Body of pancreas (tissue), 4 donors: ENCODE measurements at regions not wholly inside any gene's neighbourhood (a gene's known extent, or its start where the extent isn't known, plus 50 kb on each side); places are given as distances from the start of the nearest gene placed in this dataset.

Experiments
- ATAC-seq: fragments of 150-250 bp; one replicate; pipeline ENCODE4 v1.9.1; 2016
- DNase-seq, 4 donors: peaks; one replicate each; pipeline ENCODE4 v3.0.0-alpha.2; 2019
- H3K27ac ChIP-seq, 4 donors: fragments of 200-600 bp; sonication (generic); 1 replicate in 3 of 4; 2 replicates in 1 of 4; pipeline versions ENCODE4 v1.5.1 to v1.6.1; 2016 to 2019; ENCODE audit warnings: mild to moderate bottlenecking in 1 of 4, mixed read lengths in 1 of 4, moderate library complexity in 1 of 4
- H3K27me3 ChIP-seq, 2 donors: fragments of 200-600 bp; sonication (generic); one replicate each; pipeline ENCODE4 v1.6.0; 2016; ENCODE audit warnings: mild to moderate bottlenecking in 1 of 2
- H3K36me3 ChIP-seq, 2 donors: fragments of 200-600 bp; sonication (generic); replicated peaks in 1 of 2; 2 replicates each; pipeline ENCODE4 v1.5.1; 2016; ENCODE audit warnings: low read depth in 2 of 2; ENCODE audit not compliant: insufficient read depth in 1 of 2
- H3K4me1 ChIP-seq: fragments of 200-600 bp; sonication (generic); one replicate; pipeline ENCODE4 v1.6.0; 2016
- H3K4me3 ChIP-seq, 2 donors: fragments of 200-600 bp; sonication (generic); 1 replicate in 1 of 2; 2 replicates in 1 of 2; pipeline ENCODE4 v1.5.1; 2016 to 2019
- H3K9me3 ChIP-seq, 3 donors: fragments of 200-600 bp; sonication (generic); 1 replicate in 2 of 3; 2 replicates in 1 of 3; pipeline ENCODE4 v1.5.1; 2016
- CTCF ChIP-seq, 7 experiments: fragments of 450-650 bp in 4 of 7; fragments of 200-600 bp in 3 of 7; sonication (generic) in 3 of 7; IDR thresholded peaks; one replicate each; pipeline ENCODE4 v1.5.1; 2016 to 2019; ENCODE audit warnings: antibody characterized with exemption in 7 of 7
- POLR2A ChIP-seq, 3 donors: fragments of 450-650 bp; IDR thresholded peaks; one replicate each; pipeline ENCODE4 v1.6.1; 2016; ENCODE audit warnings: antibody characterized with exemption in 3 of 3, mild to moderate bottlenecking in 2 of 3
- WGBS, 2 donors: methylation state at CpG; one replicate each; pipeline ENCODE4 v1.1.5; 2017; 5-methylcytosine and 5-hydroxymethylcytosine counted together
- intact Hi-C: fragments of 100-400 bp; cut with DNase I; formaldehyde crosslinking; loops from one replicate; pipeline ENCODE4 v1.15.1; 2023

GRCh38 chr12:73529231-73529630, 1008.4 kb upstream of the ATXN7L3B start:
- no peaks in the 10 kb centered on the region for H3K4me1 ChIP-seq
- H3K27ac ChIP-seq, result no peak overlapping the region
- DNase-seq (no peak), ATAC-seq (no peak)
- no peaks in the 10 kb centered on the region for H3K9me3 ChIP-seq
- H3K27me3 ChIP-seq, result no peaks in the 10 kb centered on the region
- 30 to 33% methylated on average over 1 of the region's 1 CpG for WGBS, 2 donors
- no peak for TF ChIP-seq CTCF (IDR thresholded peaks at IDR 0.05)
- TF ChIP-seq POLR2A (IDR thresholded peaks at IDR 0.05), result no peak
- H3K4me3 ChIP-seq, result no peak overlapping the region
- no peaks in the 10 kb centered on the region for H3K36me3 ChIP-seq
- intact Hi-C loops, result no loop called here

GRCh38 chr12:73529954-73530353, 1007.7 kb upstream of the ATXN7L3B start:
- intact Hi-C loops, result no loop called here
- H3K36me3 ChIP-seq, result no peaks in the 10 kb centered on the region
- no peaks in the 10 kb centered on the region for H3K4me1 ChIP-seq
- no peaks in the 10 kb centered on the region for H3K9me3 ChIP-seq
- no peak for DNase-seq
- no peak overlapping the region for H3K4me3 ChIP-seq
- ATAC-seq, result no peak
- no peak for TF ChIP-seq POLR2A (IDR thresholded peaks at IDR 0.05)
- TF ChIP-seq CTCF (IDR thresholded peaks at IDR 0.05), result no peak
- no peaks in the 10 kb centered on the region for H3K27me3 ChIP-seq
- no peak overlapping the region for H3K27ac ChIP-seq

GRCh38 chr12:73531752-73532151, 1005.9 kb upstream of the ATXN7L3B start:
- Histone ChIP-seq H3K27ac (no peak overlapping the region), H3K9me3 (no peaks in the 10 kb centered on the region), H3K4me1 (no peaks in the 10 kb centered on the region), H3K4me3 (no peak overlapping the region), H3K27me3 (no peaks in the 10 kb centered on the region), H3K36me3 (no peaks in the 10 kb centered on the region)
- DNase-seq (no peak), ATAC-seq (no peak)
- intact Hi-C loops, result no loop called here
- TF ChIP-seq CTCF (IDR thresholded peaks at IDR 0.05), result no peak
- TF ChIP-seq POLR2A (IDR thresholded peaks at IDR 0.05), result no peak

DNA sequence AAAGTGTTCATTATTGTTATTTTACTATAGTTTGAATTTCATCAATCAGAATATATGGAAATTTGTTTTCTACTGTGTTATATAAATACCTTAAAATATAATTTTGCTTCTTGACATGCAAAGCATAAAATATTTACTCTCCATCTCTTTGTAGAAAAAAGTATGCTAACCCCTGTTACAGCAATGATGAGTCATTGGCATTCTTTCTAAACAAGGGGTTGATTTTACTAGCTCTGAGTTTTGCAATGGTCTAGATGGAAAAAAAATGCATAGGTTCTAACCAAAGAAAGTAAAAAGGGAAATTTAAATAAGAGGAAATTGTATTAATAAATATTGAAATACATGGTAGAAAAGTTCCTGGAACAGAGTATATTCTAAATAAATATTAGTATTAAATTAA, 990.2 kb upstream of the ATXN7L3B start:
- Histone ChIP-seq H3K36me3 (no peaks in the 10 kb centered on the region), H3K9me3 (no peaks in the 10 kb centered on the region), H3K27ac (no peak overlapping the region), H3K4me3 (no peak overlapping the region), H3K4me1 (no peaks in the 10 kb centered on the region), H3K27me3 (no peaks in the 10 kb centered on the region)
- ATAC-seq (no peak), DNase-seq (no peak)
- TF ChIP-seq CTCF (IDR thresholded peaks at IDR 0.05), result no peak
- intact Hi-C loops, result no loop called here

DNA sequence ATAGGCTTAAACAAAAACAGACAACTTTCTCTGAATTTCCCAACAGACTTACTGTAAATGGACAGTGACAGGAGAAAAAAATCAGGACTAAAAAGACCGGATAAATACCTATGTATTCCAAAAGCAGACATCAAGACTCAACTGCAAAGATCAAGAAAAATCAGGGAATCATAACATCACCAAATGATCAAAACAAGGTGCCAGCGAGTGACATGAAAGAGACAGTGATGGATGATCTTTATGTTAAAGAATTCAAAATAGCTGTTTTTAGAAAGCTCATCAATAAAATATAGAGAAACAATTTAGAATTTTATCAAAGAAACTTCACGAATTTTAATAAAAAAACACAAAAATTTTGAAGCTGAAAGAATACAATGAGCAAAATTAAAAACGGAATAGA, 952.5 kb upstream of the ATXN7L3B start:
- Histone ChIP-seq H3K4me3 (no peak overlapping the region), H3K9me3 (no peaks in the 10 kb centered on the region), H3K36me3 (no peaks in the 10 kb centered on the region), H3K4me1 (no peaks in the 10 kb centered on the region), H3K27ac (no peak overlapping the region), H3K27me3 (no peaks in the 10 kb centered on the region)
- DNase-seq, result no peak
- intact Hi-C loops, result no loop called here
- 66 to 69% methylated on average over 4 of the region's 4 CpGs for WGBS, 2 donors
- ATAC-seq, result no peak
- TF ChIP-seq POLR2A (IDR thresholded peaks at IDR 0.05) (no peak), CTCF (IDR thresholded peaks at IDR 0.05) (no peak)
